Activated CD4-positive, alpha-beta T cell treated with anti-CD3 and anti-CD28 coated beads, Interleukin-2, amount 50 U/mL, for 24 hours (primary cell): ENCODE measurements at regions not wholly inside any gene's neighbourhood (a gene's known extent, or its start where the extent isn't known, plus 50 kb on each side); places are given as distances from the start of the nearest gene placed in this dataset.

Source experiments
- DNase-seq, 2 donors: peaks; one replicate each; pipeline ENCODE4 v3.0.0-alpha.2; 2020; ENCODE audit warnings: low read depth in 1 of 2, low spot score in 1 of 2

- DNase-seq: no peak
These were observed 164.9 kb upstream of the PRNP start for GRCh38 chr20:4521170-4521968.

GRCh38 chr20:4519534-4519933 lies 166.7 kb upstream of the PRNP start:
- no peak for DNase-seq

- DNase-seq: no peak
These were observed 169.4 kb upstream of the PRNP start for GRCh38 chr20:4516876-4517275.

DNA sequence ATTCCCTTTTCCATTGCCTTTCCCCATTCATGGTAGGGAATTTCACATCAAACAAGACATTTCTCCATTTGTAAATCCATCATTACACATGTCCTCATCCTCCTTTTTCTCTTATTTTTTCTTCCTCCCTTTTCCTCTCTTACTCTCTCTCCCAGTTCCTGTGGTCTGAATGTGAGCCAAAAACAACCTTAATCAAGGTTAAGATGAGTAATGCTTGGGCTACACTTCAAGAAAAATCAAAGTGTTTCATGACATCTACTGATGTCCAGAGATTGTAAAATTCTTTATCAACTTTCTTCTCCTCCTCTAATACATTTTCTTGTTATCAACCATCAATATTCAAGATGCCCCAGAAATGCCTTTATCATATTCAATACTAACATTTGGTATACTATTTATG lies 172.5 kb upstream of the PRNP start:
- no peak for DNase-seq

- DNase-seq: no peak
These were observed 173.2 kb upstream of the PRNP start for GRCh38 chr20:4512891-4513550.

DNA sequence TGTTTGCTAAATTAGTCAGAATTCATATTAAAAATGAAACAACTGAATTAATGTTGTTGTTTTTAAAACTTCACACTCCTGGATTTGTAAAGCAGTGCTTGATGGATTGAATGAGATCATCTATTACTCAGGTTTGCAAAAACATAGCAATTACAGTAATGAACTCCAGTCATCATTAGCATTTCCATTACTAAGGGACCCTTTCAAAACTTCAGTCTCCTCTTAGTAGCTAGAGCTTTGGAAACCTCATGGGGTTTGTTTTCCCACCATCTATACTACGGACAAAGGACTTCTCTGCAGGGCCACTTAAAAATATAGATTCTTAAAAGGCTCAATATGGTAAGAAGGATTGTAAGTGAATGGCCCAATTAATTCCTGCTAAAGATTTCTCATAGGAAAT lies 174.5 kb upstream of the PRNP start:
- DNase-seq: no peak

DNA sequence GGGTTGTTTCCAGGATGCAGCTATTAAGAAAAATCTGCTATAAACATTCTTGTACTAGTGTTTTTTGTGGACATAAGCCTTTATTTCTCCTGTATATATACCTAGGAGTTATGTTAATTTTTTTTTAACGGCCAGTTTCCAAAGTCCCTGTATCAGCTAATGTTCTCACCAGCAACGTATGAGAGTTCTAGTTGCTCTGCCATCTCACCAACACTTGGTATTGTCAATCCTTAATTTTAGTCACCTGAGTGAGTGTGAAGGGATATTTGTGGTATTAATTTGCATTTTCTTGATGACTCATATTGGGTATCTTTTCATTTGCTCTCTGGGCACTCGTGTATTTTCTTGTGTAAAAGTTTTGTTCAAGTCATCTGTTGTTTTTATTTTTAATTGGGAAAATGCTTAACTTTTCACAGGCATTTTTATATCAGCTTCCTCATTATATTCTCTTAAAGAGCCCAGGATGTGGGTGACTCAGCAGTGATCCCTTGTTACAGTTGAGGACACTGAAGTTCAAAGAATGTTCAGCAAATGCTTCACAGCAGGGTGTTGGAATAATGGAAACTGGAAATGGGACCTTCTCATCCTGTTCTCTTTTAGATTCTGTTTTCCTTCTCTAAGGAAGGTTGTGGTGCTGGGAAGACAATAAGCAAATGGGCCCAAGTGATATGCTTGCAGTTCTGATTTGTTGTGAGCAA lies 176.3 kb upstream of the PRNP start:
- no peak for DNase-seq

GRCh38 chr20:4508773-4509172 lies 177.5 kb upstream of the PRNP start:
- DNase-seq: no peak

GRCh38 chr20:4507288-4507719 lies 179.0 kb upstream of the PRNP start:
- DNase-seq: no peak

- DNase-seq: no peak
These were observed 181.4 kb upstream of the PRNP start for GRCh38 chr20:4504814-4505213.

GRCh38 chr20:4502756-4503155 lies 183.5 kb upstream of the PRNP start:
- no peak for DNase-seq

DNA sequence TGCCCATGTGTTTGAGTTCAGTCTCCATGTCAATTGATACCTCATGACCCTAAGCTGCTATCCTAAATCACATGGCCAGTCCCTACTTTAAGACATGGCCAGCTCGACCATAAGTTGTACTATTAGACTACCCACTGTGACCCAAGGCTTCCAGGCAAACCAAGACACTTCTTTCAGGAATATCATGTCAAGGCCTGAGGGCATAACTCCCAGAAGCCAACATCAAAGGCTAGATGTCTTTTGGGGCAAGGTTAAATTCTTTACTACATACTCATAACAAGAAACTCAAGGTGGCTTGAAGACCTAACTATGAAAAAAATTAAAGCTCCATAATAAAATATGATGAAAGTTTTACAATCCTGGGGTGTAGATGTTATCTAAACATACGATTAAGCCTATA lies 192.9 kb upstream of the PRNP start:
- no peak for DNase-seq

GRCh38 chr20:4491643-4492042 lies 194.6 kb upstream of the PRNP start:
- no peak for DNase-seq

DNA sequence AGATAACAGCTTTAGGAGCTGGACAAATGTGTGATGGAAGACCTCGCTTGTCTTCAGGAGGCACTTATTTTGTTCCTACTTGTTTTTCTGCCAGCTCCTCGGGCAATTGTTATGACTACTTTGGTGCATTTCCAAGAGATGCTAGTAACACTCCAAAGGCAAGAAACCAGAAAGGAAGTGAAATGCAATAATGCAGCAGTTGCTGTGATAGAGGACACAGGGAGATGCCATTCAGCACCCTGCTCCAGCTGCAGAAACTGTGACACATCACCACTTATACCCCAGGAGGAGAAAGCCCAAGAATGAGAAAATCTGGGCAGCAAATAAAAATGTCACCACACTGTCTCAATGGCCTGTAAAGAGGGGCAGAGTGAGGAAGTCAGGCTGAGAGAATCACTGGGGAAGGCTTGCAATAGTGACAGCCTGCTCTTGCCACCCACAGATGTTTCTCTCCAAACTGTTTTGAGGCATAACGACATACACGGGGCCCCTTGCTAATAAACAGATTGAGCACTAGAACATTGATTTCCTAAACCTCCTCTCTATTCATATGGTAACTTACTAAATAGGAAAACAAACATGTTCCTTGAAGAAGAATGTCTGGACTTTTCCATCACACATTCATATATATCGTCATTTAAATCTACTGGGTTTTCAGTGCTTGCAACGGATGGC lies 195.5 kb upstream of the PRNP start:
- no peak for DNase-seq

GRCh38 chr20:4490045-4490444 lies 196.2 kb upstream of the PRNP start:
- DNase-seq: no peak

- DNase-seq: no peak
These were observed 197.6 kb upstream of the PRNP start for GRCh38 chr20:4488407-4489339.

GRCh38 chr20:4484379-4484997 lies 201.8 kb upstream of the PRNP start:
- DNase-seq: no peak

DNA sequence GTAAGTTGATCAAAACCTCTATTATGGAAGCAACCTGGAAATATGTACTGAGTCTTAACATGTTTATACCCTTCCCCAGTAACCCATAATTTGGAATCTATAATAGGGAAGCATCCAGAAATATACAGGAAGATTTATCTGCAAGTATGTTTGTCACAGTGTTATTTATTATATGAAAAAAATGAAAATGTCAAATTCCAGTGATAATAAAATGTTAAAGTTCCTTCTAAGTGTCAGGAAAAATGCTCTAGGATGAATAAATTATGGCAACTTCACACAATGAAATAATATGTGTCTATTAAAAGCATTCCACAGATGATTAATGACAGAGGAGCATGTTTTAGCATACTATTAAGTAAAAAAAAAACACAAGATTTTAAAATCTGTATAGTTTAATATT lies 202.3 kb upstream of the PRNP start:
- no peak for DNase-seq

GRCh38 chr20:4483486-4483885 lies 202.8 kb upstream of the PRNP start:
- no peak for DNase-seq

- no peak for DNase-seq
These were observed 206.2 kb upstream of the PRNP start for GRCh38 chr20:4480104-4480503.
